IMR-90 (cell line): ENCODE measurements at regions not wholly inside any gene's neighbourhood (a gene's known extent, or its start where the extent isn't known, plus 50 kb on each side); places are given as distances from the start of the nearest gene placed in this dataset.

Experiments used
- ATAC-seq: fragments of 200-7000 bp; cut with Tn5 transposase; 2 replicates; pipeline ENCODE4 v1.9.1; 2020; ENCODE audit warnings: low read depth, mild to moderate bottlenecking, moderate library complexity
- BruUV-seq: library from RNA; stranded (reverse); fragments of 400-500 nt; replicated peaks from 2 replicates; lab custom pipeline; 2021; lab: Mats Ljungman, UMichigan
- CTCF ChIA-PET: fragments of 300-600 bp; formaldehyde crosslinking; extraction: SDS; loops from one replicate; lab custom pipeline; 2021; ENCODE audit warnings: antibody characterized with exemption; lab: Yijun Ruan, JAX
- POLR2A ChIA-PET: fragments of 300-600 bp; sonication (Branson Sonifier 250); formaldehyde crosslinking; loops from one replicate; lab custom pipeline; 2022; ENCODE audit warnings: antibody characterized with exemption; ENCODE audit not compliant: unreplicated experiment; lab: Charles Lee
- DNase-seq: peaks from one replicate; pipeline ENCODE4 v3.0.0; 2013
- H2AFZ ChIP-seq: replicated peaks from 2 replicates; pipeline ENCODE3; 2013; ENCODE audit warnings: low read length, mild to moderate bottlenecking; ENCODE audit not compliant: poor library complexity
- H2AK5ac ChIP-seq: 2 replicates; pipeline ENCODE4 v1.6.1; 2013; ENCODE audit warnings: low read depth, low read length, inconsistent platforms
- H2AK9ac ChIP-seq: replicated peaks from 2 replicates; pipeline ENCODE3; 2013; ENCODE audit warnings: mild to moderate bottlenecking, low read depth, low read length, moderate library complexity; ENCODE audit not compliant: poor library complexity
- H2BK120ac ChIP-seq: 2 replicates; pipeline ENCODE4 v1.6.1; 2013; ENCODE audit warnings: low read depth, low read length, inconsistent platforms
- H2BK15ac ChIP-seq: 3 replicates; pipeline ENCODE4 v1.6.1; 2013; ENCODE audit warnings: low read depth, low read length, inconsistent platforms
- H2BK20ac ChIP-seq: 2 replicates; pipeline ENCODE4 v1.6.1; 2013; ENCODE audit warnings: low read depth, mild to moderate bottlenecking, inconsistent platforms, low read length, moderate library complexity
- H2BK5ac ChIP-seq: 2 replicates; pipeline ENCODE4 v1.6.1; 2013; ENCODE audit warnings: mild to moderate bottlenecking, low read depth, low read length, inconsistent platforms; ENCODE audit not compliant: poor library complexity, severe bottlenecking
- H3K14ac ChIP-seq: replicated peaks from 2 replicates; pipeline ENCODE4 v1.6.1; 2013; ENCODE audit warnings: low read depth, low read length, inconsistent platforms
- H3K18ac ChIP-seq: 2 replicates; pipeline ENCODE4 v1.6.1; 2013; ENCODE audit warnings: low read depth, low read length, control low read depth
- H3K23ac ChIP-seq: 2 replicates; pipeline ENCODE4 v1.6.1; 2013; ENCODE audit warnings: low read depth, low read length, inconsistent platforms
- H3K27ac ChIP-seq: 2 replicates; pipeline ENCODE4 v1.5.1; 2013; ENCODE audit warnings: mild to moderate bottlenecking, control low read depth, low read length; ENCODE audit not compliant: insufficient read depth
- H3K27me3 ChIP-seq: 2 replicates; pipeline ENCODE4 v1.6.1; 2013; ENCODE audit warnings: low read length; ENCODE audit not compliant: control insufficient read depth, insufficient read depth
- H3K36me3 ChIP-seq: 2 replicates; pipeline ENCODE4 v1.6.1; 2013; ENCODE audit warnings: low read length, mixed read lengths; ENCODE audit not compliant: control insufficient read depth, insufficient read depth
- H3K4ac ChIP-seq: 2 replicates; pipeline ENCODE4 v1.6.1; 2013; ENCODE audit warnings: low read depth, low read length, inconsistent platforms
- H3K4me1 ChIP-seq: 2 replicates; pipeline ENCODE4 v1.6.1; 2013; ENCODE audit warnings: low read length, mixed read lengths; ENCODE audit not compliant: control insufficient read depth, insufficient read depth
- H3K4me2 ChIP-seq: 2 replicates; pipeline ENCODE4 v1.6.1; 2013; ENCODE audit warnings: low read depth, mild to moderate bottlenecking, control low read depth, low read length, moderate library complexity
- H3K4me3 ChIP-seq: 2 replicates; pipeline ENCODE4 v1.5.1; 2013; ENCODE audit warnings: low read depth, mild to moderate bottlenecking, control low read depth, low read length, moderate library complexity; ENCODE audit not compliant: insufficient read depth
- H3K56ac ChIP-seq: 2 replicates; pipeline ENCODE4 v1.6.1; 2013; ENCODE audit warnings: low read length, inconsistent platforms; ENCODE audit not compliant: insufficient read depth; ENCODE audit errors: extremely low read depth
- H3K79me1 ChIP-seq, 2 experiments: 2 replicates each; pipeline ENCODE4 v1.6.1; 2013; ENCODE audit warnings: low read length in 2 of 2, inconsistent platforms in 1 of 2, low read depth in 1 of 2
- H3K9ac ChIP-seq: 2 replicates; pipeline ENCODE4 v1.6.1; 2013; ENCODE audit warnings: low read depth, low read length, control low read depth
- H3K9me1 ChIP-seq: 2 replicates; pipeline ENCODE4 v1.6.1; 2013; ENCODE audit warnings: low read length, inconsistent platforms; ENCODE audit not compliant: insufficient read depth
- H3K9me3 ChIP-seq: 2 replicates; pipeline ENCODE4 v1.6.1; 2013; ENCODE audit warnings: low read length; ENCODE audit not compliant: control insufficient read depth, insufficient read depth
- H4K20me1 ChIP-seq: 2 replicates; pipeline ENCODE4 v1.6.1; 2013; ENCODE audit warnings: low read length, inconsistent platforms; ENCODE audit not compliant: insufficient read depth
- H4K5ac ChIP-seq: 2 replicates; pipeline ENCODE4 v1.6.1; 2013; ENCODE audit warnings: mild to moderate bottlenecking, low read depth, low read length, control low read depth
- H4K8ac ChIP-seq, 2 experiments: 2 replicates each; pipeline ENCODE4 v1.6.1; 2013; ENCODE audit warnings: low read depth in 2 of 2, low read length in 2 of 2, control low read depth in 1 of 2, inconsistent platforms in 1 of 2
- H4K91ac ChIP-seq: 2 replicates; pipeline ENCODE4 v1.6.1; 2013; ENCODE audit warnings: low read depth, low read length, inconsistent platforms; ENCODE audit not compliant: insufficient read depth
- RAD21 ChIP-seq: IDR thresholded peaks from 2 replicates; pipeline ENCODE4 v1.6.1; 2012; ENCODE audit warnings: low read length, improper control_type of control experiment
- SMC3 ChIP-seq: fragments of 150-350 bp; IDR thresholded peaks from 2 replicates; pipeline ENCODE4 v1.6.1; 2016; ENCODE audit warnings: low read depth, mild to moderate bottlenecking, antibody characterized with exemption, low read length, moderate library complexity
- WGBS, 2 experiments: methylation state at CpG; one replicate each; pipeline versions ENCODE4 v1.1.5 to v1.1.7; 2013; ENCODE audit warnings: missing lambda C conversion rate in 2 of 2; ENCODE audit not compliant: insufficient read length in 1 of 2; ENCODE audit errors: extremely low coverage in 2 of 2; 5-methylcytosine and 5-hydroxymethylcytosine counted together
- dilution Hi-C: fragments of 300-500 bp; cut with HindIII; formaldehyde crosslinking; loops from one replicate; pipeline ENCODE4 v1.14.3; 2018; ENCODE audit warnings: low sequenced_read_pairs; ENCODE audit not compliant: unreplicated experiment
- in situ Hi-C: fragments of 300-500 bp; cut with MboI; formaldehyde crosslinking; loops from 3 replicates; pipeline ENCODE4 v1.14.3; 2019; ENCODE audit warnings: low sequenced_read_pairs, inconsistent platforms, mixed read lengths
- intact Hi-C: fragments of 100-400 bp; cut with micrococcal nuclease; formaldehyde crosslinking; loops from 2 replicates; pipeline ENCODE4 v1.10.0; 2022
- TF ChIP-seq, protein P1 (sequence below): fragments of 150-350 bp; IDR thresholded peaks from 2 replicates; pipeline ENCODE4 v1.6.1; 2016; ENCODE audit warnings: low read depth, mild to moderate bottlenecking, low read length, moderate library complexity, borderline replicate concordance

- Histone ChIP-seq H3K9me3 (peaks cover 2% of the 10 kb centered on the region; the same call in 1 of the 2 replicates), H4K91ac (no peak overlapping the region), H2AFZ (no peak overlapping the region), H2BK20ac (no peak overlapping the region), H2BK15ac (no peak overlapping the region), H3K27me3 (no peaks in the 10 kb centered on the region), H3K9ac (no peak overlapping the region), H3K4me3 (no peak overlapping the region), H3K79me1 (no peaks in the 10 kb centered on the region), H3K4me2 (no peak overlapping the region), H2BK120ac (no peak overlapping the region), H3K18ac (no peak overlapping the region), H3K4ac (no peak overlapping the region), H2AK5ac (no peak overlapping the region), H3K14ac (no peak overlapping the region), H4K5ac (no peak overlapping the region), H3K56ac (no peak overlapping the region), H3K23ac (no peak overlapping the region), H3K4me1 (no peaks in the 10 kb centered on the region), H4K8ac (no peak overlapping the region), H2BK5ac (no peak overlapping the region), H3K9me1 (no peaks in the 10 kb centered on the region), H3K36me3 (no peaks in the 10 kb centered on the region), H3K27ac (no peak overlapping the region), H2AK9ac (no peak overlapping the region), H4K20me1 (no peaks in the 10 kb centered on the region)
- ChIA-PET POLR2A (no interaction called here), CTCF (interaction anchor here (0.5 to 0.7 kb wide), 2 partner anchors 485 to 1389 kb away, joined by 3 read pairs; no protein-coding TSS in a partner anchor)
- WGBS, 2 experiments: no CpG with 5 or more reads among the region's 3 CpGs
- no peak for ATAC-seq
- DNase-seq: no peak
- no TSS peak for BruUV-seq
- TF ChIP-seq SMC3: no peak
- TF ChIP-seq RAD21: no peak
- TF ChIP-seq, protein P1, sequence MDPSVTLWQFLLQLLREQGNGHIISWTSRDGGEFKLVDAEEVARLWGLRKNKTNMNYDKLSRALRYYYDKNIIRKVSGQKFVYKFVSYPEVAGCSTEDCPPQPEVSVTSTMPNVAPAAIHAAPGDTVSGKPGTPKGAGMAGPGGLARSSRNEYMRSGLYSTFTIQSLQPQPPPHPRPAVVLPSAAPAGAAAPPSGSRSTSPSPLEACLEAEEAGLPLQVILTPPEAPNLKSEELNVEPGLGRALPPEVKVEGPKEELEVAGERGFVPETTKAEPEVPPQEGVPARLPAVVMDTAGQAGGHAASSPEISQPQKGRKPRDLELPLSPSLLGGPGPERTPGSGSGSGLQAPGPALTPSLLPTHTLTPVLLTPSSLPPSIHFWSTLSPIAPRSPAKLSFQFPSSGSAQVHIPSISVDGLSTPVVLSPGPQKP: no peak
- intact Hi-C loops: no loop called here
- in situ Hi-C loops: no loop called here
- dilution Hi-C loops: no loop called here
Observed at GRCh38 chr12:61870658-61871484, 389.3 kb upstream of the USP15 start.
